Inflammatory macrophage (primary cell): ENCODE measurements at regions not wholly inside any gene's neighbourhood (a gene's known extent, or its start where the extent isn't known, plus 50 kb on each side); places are given as distances from the start of the nearest gene placed in this dataset.
"Not testable (repeated sequence)": the region's sequence is repeated elsewhere in the genome, so short reads cannot be mapped to it uniquely, and the experiment has no call there.

Experiments
- DNase-seq, 2 donors: peaks; one replicate each; pipeline ENCODE4 v3.0.0-alpha.2; 2020 to 2022

DNA sequence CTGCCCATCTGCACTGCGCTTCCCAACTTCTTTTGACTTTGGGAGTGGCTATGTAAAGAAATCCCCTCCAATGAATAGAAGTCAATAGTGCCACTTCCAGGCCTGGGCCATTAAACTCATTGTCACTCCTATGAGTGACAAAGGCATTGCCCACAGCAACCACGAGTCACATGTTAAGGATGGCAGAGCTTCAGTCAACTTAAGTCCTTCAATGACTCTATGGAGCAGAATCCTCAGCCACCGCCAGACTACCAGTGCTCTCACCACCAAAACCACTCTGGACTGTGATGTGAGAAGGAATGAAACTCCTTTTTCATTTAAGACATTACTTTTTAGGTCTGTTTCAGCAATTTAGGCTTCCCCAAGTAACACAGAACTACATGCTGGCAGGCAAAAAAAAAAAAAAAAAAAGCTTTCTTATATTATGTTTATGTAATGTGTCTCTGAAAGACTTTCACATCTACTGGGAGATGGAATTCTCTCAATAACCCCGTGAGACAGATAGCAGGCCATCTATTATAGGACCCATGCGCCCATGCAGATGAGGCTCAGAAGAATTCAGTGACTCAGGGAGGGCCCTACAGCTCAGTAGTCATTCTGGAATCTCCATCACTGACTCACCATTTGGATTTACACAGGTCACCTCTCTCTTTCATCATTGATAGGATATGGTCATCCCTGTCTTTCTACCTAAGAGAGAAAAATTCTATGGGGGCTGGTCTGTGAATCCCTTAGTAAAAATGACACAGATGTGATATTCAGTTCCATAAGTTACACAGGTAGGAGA is 180.5 kb downstream of the CEMIP2 start:
- DNase-seq: no peak

DNA sequence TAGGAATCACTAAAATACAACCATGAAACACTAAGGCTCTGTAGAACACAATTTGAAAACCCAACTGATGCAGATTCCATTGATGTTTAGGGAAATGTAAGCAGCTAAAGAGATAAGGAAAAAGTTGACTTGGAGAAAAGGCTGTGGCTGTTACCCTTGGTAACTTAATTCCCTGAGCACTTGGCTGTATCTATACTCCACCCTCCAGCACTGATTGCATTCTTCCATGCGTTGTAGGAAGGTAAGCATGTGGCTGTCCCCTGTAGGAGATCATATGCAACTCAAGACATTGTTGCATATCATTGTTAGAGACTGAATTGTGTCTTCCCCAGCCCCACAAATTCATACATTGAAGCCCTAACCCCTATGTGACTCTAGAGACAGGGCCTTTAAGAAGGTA is 184.5 kb downstream of the CEMIP2 start:
- DNase-seq: no peak

DNA sequence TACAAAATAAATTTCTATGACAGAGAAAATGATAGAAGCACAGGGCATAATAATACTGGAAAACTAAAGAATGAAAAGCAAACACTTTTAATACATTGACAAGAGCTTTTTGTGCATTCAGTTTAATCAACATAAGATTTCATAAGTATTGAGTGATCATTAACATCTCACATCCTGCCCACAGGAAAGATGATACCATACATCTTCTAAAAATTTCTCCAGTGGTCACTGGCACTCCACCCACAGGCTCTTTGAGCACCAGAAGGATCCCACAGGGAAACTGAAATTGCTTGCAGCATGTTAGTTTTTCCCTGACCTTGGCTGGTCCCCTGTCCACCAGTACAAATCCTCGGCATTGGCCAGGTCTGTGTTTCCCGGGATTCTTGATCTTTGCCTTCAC is 186.0 kb downstream of the CEMIP2 start:
- no peak for DNase-seq

DNA sequence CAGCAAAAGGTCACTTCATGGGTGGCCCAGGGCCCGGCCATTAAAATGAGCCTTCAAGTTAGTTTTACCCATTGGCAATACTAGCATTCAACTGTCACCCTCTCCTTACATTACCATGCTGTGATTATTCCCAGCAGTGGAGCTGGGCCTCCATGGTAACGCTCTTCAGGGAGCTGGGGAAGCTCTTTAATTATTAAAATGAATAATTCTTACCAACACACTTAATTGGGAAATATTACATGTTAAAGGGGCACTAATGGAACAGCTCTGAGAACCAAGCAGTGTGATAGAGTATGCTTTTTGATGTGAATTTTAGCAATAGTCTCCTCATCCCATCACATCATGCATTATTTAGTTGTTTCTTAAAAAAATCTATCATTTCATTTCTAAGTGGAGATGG is 187.2 kb downstream of the CEMIP2 start:
- no peak for DNase-seq

DNA sequence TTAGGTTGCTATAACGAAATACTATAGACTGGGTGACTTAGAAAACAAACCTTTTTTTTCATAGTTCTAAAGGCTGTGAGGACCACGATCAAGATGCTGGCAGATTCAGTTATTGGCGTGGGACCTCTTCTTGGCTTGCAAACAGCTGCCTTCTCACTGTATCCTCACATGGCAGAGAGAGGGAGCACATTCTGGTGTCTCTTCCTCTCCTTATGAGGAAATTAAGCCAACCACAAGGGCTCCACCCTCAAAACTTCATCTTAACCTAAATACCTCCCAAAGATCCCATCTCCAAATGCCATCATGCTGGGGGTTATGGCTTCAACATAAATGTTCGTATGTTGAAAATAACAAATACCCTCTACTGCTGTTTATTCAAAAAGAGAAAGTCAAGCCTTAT is 197.1 kb downstream of the CEMIP2 start:
- peak in 1 of 2 donors; percentile 1 for DNase-seq

DNA sequence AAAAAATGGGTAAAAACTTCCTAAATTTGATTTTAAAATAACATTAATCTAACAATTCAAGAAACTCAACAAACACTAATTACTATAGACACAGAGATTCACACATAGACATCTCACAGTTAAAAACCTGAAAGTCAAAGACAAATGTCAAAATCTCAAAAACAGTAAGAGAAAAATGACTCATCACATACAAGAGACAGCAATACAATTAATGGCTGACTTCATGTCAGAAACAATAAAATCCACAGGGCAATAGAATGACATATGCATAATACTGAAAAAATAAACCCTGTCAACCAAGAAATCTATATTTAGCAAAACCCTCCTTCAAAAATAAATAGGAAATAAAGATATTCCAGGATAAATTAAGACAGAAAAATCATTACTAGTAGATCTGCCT is 200.4 kb downstream of the CEMIP2 start:
- no peak for DNase-seq

DNA sequence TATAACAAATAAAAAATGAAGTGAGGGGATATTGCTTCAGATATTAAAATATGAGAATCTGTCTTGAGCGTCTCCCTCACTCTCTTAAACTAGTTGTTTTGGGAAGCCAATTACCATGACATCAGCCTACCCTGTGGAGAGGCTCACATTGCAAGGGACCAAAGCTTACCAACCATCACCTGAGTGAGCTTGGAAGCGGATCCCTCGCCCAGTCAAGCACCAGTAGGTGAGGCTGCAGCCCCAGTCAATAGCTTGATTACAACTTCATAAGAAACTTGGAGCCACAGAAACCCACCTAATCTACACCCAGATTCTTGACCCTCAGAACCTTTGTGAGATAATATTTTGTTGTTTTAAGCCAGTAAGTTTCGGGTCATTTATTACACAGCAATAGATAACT is 206.2 kb downstream of the CEMIP2 start:
- DNase-seq: no peak

DNA sequence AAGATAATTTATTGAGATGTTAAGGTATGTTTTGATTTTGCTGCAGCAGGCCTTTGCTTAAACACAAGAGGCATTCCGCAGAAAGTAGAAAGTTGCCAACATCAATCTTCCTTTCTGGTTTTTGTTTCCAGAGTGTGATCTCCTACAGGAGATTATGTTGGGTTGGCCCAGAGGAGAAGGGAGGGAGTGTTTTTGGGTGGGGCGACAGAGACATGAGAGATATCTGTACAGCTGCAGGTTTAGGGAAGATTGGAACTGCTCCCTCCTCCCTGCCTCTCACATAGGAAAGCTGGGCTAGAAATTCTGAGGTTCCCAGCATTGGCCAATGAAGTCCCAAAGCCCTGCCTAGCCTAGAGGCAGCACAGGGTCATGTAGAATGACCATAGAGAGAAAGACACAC is 211.0 kb downstream of the CEMIP2 start:
- no peak for DNase-seq

DNA sequence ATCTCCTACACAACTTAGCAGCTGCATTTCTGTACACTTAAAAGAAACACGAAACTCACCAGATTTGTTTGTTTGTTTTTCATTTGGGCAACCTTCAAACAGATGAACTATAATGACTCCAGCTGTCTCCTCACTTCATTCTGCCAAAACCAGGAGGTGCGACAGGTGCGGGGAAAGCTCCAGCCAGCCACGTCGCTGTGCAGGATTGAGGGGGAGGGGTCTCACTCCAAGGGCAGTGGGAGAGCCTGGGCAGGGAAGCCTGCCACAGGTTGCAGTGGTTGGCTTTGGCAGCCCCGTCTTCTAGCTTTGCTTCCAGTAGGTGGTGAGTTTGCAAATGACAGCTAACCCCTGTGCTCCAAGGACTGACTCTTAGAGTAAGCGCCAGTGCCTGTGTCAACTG is 215.8 kb downstream of the CEMIP2 start:
- DNase-seq: no peak

DNA sequence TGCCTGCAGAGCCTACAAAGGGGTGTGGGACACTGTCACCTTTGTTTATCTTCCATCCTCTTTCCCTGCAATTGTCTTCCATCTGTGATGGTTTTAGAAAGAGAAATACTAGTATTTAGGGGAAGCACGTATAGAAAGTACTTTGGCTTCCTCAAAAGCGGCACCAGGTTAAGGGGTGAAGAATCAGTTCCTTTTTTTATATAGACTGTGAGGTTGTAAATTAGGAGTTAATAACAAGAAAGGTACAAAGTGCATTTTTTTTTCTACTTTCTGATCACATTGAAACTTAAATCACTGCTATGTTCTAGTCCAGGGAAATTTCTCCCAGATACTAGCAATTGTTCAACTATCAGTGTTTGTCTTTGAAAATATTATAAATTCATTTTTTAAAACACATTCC is 219.3 kb downstream of the CEMIP2 start:
- DNase-seq: no peak

DNA sequence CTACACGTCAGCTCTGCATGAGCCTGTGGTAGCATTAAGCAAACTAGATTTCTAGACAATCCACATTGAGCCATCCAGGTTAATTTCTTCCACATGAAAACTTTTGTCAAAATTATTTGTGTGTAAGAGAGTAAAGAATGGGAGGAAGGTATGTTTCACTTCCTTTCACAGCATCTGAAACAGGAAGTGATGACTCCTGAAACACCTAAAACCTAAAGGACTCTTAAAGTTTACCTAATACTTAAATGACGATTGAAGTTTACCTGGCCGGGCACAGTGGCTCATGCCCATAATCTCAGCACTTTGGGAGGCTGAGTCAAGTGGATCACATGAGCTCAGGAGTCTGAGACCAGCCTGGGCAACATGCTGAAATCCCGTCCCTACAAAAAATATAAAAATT is 223.8 kb downstream of the CEMIP2 start:
- no peak for DNase-seq

DNA sequence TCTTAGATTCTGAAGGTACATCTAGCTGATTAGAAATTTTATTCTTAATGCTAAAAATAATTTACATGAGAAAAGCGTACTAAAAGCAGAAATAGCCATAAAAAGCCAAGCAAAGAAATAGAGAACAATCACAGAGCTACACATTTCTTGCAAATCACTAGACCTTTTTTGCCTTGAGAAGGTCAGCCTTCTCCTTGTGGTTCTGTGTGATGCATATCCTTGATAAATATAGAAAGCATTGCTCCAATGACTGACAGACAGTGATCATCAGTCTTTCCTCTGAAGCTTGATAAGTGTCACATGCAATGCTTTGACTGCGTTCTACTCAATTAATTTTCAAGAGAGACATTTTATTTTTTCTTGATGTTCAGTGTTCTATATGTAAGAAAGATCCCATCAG is 226.9 kb downstream of the CEMIP2 start:
- DNase-seq: no peak

DNA sequence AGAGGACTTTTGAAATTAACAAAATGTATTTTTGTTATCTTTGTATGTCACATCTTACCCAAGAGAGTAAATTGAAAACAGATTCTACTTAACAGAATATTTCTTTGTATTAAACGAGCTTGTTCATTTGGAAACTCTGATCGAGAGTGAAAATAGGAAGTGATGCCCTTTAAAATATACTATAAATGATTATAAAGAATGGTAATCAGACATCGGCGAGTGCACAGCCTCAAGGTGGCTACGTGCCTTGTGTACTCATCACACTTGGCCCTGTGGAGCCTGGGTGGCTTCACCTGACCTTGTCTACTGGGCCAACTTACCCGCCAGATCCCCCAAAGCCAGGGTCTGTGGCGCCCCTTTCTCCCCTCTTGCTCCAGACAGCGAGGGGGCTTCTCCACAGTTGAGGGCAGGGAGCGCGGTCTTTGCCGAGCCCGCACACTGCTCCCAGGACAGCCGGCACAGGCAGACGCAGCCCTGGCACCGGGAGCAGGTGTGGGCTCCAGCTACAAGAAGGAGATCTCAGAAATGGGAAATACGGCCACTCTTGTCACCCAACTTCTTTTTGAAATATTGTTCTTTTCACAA is 243.2 kb downstream of the CEMIP2 start:
- DNase-seq: no peak

DNA sequence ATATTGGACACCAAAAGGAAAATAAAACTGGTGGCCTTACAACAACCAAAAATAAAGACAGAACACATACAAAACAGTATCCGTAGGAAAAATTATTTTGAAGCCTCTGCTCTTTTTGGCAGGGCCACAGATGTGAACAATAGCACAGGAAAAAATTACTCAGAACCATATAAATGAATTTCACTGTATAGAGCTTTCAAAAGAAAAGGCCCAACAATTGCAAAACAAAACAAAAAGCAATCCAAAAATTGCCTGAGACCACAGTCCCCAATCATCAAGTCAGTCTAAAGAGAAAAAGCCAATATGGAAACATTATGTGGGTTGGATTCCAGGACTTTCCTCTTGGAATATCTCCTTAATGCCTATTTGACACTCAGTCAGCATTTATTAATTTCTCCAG is 243.8 kb downstream of the CEMIP2 start:
- no peak for DNase-seq

DNA sequence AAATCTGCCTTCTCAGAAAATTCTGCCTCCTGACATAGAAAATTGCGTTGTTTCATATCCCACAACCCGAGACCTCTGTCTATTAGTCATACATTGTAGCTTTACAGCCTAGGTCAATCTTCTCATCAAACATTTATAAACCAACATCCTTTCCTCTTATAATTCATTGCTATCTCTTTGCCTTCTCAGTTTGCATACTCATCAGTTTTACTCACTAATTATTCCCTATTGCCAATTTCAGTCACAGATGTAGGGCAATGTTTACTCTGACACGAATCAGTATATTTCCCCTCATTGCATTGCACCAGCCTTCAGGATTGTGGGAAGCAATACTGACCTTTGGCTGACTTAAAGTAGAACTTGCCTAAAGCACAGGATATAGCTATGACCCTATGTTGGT is 247.2 kb downstream of the CEMIP2 start:
- DNase-seq: no peak

DNA sequence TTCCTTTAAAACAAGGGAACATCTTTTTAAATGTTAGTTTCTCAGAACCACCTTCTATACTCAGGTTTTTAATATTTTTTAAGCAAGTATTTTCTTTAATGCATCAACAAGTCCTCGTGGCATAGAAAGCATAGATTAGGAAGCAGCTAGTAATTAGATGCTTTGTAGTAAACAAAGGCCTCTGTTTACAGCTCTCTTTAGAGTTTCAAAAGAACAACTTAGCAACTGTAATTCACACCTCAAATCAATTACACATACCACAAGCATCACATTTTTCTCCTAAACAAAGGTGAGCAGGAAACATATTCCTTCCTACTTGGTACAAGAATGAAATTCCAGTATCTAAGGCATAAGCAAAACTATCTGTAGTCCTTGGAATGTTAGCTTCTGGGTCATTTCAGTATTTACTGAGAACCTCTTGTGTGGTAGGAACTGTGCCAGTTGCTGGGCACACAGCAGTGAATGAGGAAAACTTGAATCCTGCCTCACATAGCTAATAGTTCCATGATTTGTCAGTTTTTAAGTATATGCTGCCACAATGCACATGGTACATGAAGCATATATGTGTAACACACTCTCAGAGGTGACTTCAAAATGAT is 249.1 kb downstream of the CEMIP2 start:
- DNase-seq: no peak

DNA sequence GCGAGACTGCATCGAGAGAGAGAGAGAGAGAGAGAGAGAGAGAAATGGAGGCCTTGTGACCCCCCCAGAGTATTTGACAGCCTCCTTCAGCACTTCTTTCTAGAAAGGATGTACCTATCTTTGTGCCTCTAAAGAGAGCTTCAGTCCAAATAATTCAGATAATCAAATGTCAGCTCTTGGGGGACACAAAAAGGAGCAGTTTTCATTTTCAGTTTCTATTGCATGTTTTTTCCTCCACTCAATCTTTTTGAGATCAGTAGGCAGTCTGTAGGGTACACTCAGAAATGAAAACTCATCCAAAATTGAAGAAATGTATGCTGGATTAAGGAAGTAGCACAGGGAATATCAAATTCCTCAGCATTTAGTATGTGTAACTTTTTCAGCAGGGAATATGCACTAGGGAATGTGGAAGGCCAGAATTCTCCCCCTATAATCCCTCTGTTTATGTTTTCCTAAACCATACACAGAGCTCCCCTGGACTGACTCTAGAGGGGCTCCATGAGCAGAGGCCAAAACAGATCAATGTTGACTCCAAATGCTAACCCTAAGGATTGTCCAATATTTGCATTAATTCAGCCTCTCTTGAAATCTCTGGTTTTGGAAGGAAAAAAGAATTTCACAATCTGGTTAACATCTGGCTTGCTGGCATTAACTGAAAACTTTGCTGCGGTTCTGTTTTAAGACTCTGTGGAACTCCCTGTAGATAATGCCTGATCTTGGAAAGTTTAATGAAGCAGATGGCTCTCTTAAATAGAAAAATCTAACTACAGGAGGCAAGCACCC is 250.1 kb downstream of the CEMIP2 start:
- DNase-seq: no peak

DNA sequence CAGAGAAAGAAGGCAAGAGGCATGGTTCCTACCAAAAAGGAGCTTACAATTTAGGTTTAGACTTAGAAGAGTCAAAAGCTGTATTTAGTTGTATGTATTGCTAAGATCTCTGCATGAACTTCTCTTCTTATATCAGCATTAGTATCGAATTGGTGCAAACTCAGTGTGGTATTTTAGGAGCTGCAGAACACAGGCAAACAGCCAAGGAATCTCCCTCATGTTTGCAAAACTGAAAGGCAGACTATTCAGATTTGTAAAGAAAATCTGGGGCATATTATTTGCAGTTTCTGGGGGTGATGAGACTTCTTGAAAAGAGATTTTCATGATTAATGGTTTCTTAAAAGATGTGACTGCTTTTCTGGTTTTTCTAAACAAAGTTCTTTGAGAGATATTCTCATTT is 252.7 kb downstream of the CEMIP2 start:
- DNase-seq: no peak

DNA sequence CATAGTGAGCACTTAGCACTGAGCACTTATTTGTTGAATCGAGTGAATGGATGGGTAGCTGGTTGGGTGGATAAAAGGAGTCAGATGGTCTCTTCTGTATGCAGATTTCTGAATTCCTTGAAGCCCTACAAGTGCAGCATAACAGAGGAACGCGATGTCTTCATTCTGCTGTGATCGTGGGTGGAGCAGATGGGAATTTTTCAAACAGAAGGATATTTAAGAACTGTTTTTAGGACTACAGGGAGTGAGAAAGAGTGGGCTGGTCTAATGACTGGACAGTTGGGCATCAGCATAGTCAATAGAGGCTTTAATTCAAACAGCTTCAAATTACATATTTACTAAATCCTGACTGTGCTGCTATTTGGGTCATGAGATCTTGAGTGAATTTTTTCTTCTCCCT is 253.2 kb downstream of the CEMIP2 start:
- no peak for DNase-seq

DNA sequence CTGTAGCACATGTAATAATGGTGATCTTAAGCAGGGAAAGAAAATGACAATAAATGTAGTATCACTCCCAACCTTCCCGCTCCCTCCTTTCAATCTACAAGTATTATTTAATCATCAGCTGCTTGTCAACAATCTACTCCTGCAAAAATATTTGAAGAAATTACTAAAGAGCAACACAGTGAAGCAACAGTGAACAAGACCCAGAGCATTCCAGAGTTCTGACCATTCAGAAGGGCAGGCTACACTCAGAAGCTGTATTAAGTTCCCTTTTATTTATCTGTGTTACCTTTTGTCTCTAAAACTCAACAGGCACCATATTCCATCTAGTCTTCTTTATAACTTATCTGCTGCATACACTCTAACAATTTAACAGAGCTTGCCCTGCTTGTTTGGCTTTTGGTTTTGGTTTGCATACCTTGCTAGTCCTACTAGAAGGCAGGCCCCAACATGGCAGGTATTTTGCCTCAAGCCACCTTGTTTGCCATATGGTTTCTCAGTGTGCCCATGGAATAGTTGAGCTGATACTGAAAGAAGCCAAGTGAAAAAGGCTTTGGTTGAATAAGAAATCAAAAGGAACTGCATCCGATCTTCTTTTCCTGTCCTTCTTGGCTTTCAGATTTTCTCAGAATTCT is 253.9 kb downstream of the CEMIP2 start:
- no peak for DNase-seq

DNA sequence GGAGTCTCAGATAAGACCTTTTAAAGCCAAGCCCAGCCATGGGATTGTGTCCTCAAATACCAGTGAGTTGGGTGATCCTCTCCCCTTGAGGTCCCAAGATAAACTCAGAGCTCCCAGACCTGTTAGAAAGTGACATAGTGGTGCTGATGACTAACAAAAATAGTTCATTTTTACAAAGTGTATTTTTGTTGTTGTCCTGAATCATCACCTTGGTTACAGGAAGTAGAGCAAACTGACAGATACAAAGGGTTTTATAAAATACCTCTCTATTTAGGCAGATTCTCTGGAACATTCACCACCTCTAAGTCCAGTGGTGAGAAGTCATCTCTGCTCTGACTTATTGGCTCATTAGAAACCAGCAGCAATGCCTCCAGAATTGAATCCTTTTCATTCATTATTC is 259.3 kb downstream of the CEMIP2 start:
- no peak for DNase-seq

DNA sequence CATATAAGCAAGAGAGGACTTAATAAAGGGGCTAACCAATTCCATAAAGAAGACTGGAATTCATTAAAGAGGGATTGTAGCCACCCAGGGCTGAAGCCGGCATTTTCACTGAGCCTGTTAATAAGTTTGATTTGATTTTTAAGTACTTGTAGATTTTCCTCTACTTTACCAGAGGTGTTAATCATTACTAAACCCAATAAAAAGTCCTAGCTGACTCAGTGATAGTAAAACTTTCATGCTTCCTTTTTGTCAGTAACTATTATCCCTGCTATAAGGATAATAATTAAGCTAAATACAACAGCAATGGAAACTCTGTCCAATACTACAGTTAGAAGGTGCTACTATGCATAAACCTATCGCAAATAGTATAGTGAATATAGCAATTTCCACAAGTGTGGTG is 260.2 kb downstream of the CEMIP2 start:
- not testable (repeated sequence) for DNase-seq

DNA sequence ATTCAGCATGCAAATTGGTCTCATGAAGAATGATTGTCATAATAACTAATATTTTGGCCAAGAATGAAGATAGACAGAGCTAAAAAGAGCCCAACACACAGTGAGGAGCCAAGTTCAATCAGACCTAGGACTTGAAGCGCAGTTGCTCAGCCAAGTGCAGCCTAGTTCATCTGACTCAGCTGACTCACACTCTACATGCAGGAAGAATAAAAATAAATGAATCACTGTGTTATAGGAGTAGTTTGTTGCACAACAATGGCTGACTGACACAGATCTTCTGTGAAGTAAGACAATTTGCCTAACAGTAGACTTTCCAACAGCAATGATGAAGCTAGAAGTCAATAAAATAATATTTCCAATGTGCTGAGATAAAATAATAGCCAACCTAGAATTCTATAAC is 261.5 kb downstream of the CEMIP2 start:
- DNase-seq: peak; percentile 30 to 71
